Kidney epithelial cell (primary cell): ENCODE measurements at regions not wholly inside any gene's neighbourhood (a gene's known extent, or its start where the extent isn't known, plus 50 kb on each side); places are given as distances from the start of the nearest gene placed in this dataset.

Experiments used
- DNase-seq: peaks from one replicate; pipeline ENCODE4 v3.0.0-alpha.2; 2010; ENCODE audit warnings: low read depth
- H3K27me3 ChIP-seq: 2 replicates; pipeline ENCODE4 v1.6.0; 2011; ENCODE audit warnings: low read length; ENCODE audit not compliant: control insufficient read depth, insufficient read depth
- H3K36me3 ChIP-seq: 2 replicates; pipeline ENCODE4 v1.5.1; 2011; ENCODE audit warnings: low read length; ENCODE audit not compliant: control insufficient read depth, insufficient read depth
- H3K4me3 ChIP-seq: 2 replicates; pipeline ENCODE4 v1.5.1; 2011; ENCODE audit warnings: low read depth, mild to moderate bottlenecking, control low read depth, low read length
- TF ChIP-seq, protein P1 (sequence below): IDR thresholded peaks from 2 replicates; pipeline ENCODE4 v1.5.1; 2011; ENCODE audit warnings: mild to moderate bottlenecking, moderate library complexity, low read length, control low read depth, inconsistent platforms; ENCODE audit not compliant: insufficient read depth, poor library complexity, severe bottlenecking

DNA sequence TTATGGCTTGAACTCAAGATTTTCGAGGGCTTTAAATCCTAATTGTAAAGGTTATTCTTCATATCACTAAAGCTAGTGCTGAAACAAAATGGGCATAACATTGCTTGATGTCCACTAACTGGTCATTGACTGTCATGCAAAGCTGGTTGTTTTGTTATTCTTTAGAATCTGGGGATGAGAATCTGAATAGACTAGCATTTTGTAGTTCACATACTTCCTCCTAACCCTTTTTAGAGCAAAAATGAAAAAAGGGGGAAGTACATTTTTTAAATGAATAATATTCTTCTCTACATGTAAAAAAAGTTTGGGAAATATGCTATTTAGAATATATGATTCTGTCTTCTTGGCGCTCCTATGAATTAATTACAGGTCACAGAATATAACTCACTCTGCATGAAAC is 72.2 kb upstream of the HMCN1 start:
- H3K27me3 ChIP-seq: no peaks in the 10 kb centered on the region
- no peak for DNase-seq

GRCh38 chr1:185656663-185657062 is 77.5 kb upstream of the HMCN1 start:
- no peak for DNase-seq
- Histone ChIP-seq H3K27me3 (no peaks in the 10 kb centered on the region), H3K4me3 (no peak overlapping the region), H3K36me3 (no peaks in the 10 kb centered on the region)
- TF ChIP-seq, protein P1, sequence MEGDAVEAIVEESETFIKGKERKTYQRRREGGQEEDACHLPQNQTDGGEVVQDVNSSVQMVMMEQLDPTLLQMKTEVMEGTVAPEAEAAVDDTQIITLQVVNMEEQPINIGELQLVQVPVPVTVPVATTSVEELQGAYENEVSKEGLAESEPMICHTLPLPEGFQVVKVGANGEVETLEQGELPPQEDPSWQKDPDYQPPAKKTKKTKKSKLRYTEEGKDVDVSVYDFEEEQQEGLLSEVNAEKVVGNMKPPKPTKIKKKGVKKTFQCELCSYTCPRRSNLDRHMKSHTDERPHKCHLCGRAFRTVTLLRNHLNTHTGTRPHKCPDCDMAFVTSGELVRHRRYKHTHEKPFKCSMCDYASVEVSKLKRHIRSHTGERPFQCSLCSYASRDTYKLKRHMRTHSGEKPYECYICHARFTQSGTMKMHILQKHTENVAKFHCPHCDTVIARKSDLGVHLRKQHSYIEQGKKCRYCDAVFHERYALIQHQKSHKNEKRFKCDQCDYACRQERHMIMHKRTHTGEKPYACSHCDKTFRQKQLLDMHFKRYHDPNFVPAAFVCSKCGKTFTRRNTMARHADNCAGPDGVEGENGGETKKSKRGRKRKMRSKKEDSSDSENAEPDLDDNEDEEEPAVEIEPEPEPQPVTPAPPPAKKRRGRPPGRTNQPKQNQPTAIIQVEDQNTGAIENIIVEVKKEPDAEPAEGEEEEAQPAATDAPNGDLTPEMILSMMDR: no peak

More for the DNA sequence above, 72.2 kb upstream of the HMCN1 start:
- TF ChIP-seq, protein P1: no peak
- Histone ChIP-seq H3K4me3 (no peak overlapping the region), H3K36me3 (no peaks in the 10 kb centered on the region)

DNA sequence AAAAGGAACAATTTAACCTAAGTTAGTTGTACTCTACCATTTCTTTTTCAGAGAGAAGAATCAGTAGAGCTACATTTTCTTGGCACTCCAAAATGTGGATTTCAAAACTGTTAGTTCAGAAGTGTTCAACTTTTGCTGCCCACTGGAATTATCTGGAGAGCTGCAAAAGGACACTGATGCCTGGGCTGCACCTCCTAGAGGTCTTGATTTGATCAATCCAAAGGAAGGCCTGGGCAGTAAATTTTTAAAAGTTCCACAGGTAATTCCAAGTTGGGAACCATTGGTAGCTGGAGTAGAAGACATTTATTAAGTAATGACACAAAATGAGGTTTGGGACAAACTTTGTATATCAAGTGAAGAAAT is 79.3 kb upstream of the HMCN1 start:
- TF ChIP-seq, protein P1: no peak
- no peak for DNase-seq
- H3K36me3 ChIP-seq: no peaks in the 10 kb centered on the region
- no peak overlapping the region for H3K4me3 ChIP-seq
- H3K27me3 ChIP-seq: no peaks in the 10 kb centered on the region

DNA sequence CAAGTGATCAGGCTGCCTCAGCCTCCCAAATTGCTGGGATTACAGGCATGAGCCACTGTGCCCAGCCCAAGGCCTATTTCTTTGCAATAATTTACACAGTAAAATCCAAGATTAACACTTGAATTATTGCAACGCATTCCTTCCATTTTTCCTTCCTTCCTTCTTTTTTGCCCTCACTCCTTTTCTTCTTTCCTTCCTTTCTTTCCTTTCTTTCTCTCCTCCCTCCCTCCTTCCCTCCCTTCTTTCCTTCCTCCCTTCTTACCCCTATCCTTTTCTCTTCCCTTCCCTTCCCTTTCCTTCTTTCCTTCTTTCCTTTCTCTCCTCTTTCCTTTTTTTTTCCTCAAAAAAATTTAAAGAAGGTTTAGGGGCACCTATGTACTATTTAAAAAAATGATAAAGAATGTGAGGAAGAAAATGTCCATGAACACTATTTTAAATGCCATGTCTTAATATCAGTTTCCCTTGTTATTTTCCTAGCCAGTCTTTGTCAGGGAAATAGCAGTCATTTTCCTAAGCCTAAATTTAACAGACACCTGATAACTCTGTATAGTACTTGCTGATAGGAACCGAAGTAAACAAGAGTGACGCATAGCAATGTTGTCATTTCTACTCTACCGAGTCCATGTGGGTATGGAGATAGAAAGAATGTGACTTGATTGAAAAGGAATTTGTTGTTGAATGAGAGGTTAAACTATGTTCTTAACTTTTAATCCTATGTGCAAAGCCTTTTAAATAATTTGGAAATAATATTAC is 79.8 kb upstream of the HMCN1 start:
- TF ChIP-seq, protein P1: no peak
- H3K4me3 ChIP-seq: no peak overlapping the region
- no peak for DNase-seq
- H3K27me3 ChIP-seq: no peaks in the 10 kb centered on the region
- no peaks in the 10 kb centered on the region for H3K36me3 ChIP-seq

DNA sequence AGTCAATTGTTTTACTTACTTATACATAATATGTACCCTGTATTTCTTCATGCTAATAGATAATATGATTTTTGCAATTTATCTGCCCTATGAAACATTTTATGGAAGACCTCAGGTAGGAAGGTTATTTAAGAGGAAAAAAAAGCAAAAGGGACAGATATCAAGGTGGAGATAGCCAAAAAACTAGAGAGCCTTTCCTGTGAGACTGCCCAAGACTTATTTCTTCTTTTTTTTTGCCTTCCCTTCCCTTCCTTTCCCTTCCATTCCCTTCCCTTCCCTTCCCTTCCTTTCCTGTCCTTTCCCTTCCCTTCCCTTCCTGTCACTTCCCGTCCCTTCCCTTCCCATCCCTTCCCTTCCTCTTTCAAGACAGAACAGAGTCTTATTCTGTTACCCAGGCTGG is 80.6 kb upstream of the HMCN1 start:
- TF ChIP-seq, protein P1: no peak
- Histone ChIP-seq H3K36me3 (no peaks in the 10 kb centered on the region), H3K4me3 (no peak overlapping the region), H3K27me3 (no peaks in the 10 kb centered on the region)
- no peak for DNase-seq

- Histone ChIP-seq H3K36me3 (no peaks in the 10 kb centered on the region), H3K27me3 (no peaks in the 10 kb centered on the region), H3K4me3 (no peak overlapping the region)
- DNase-seq: no peak
- TF ChIP-seq, protein P1: peak; percentile 11
These were observed 81.8 kb upstream of the HMCN1 start for GRCh38 chr1:185652348-185652747.
